Natural killer cell (primary cell): ENCODE measurements at regions not wholly inside any gene's neighbourhood (a gene's known extent, or its start where the extent isn't known, plus 50 kb on each side); places are given as distances from the start of the nearest gene placed in this dataset.

Experiments
- ATAC-seq, 3 donors: fragments of 150-1000 bp in 2 of 3; fragments of 200-7000 bp in 1 of 3; cut with Tn5 transposase; 1 replicate in 1 of 3; 2 replicates in 2 of 3; pipeline ENCODE4 v1.10.0; 2021; ENCODE audit warnings: mild to moderate bottlenecking in 2 of 3, moderate library complexity in 2 of 3
- DNase-seq, 2 donors: peaks; one replicate each; pipeline versions ENCODE4 v3.0.0 to v3.0.0-alpha.2; 2013 to 2021; ENCODE audit warnings: mixed read lengths in 1 of 2
- H3K27ac ChIP-seq: one replicate; pipeline ENCODE4 v1.5.1; 2013; ENCODE audit warnings: mild to moderate bottlenecking, low read length
- H3K27me3 ChIP-seq: one replicate; pipeline ENCODE4 v1.6.1; 2013; ENCODE audit warnings: low read length; ENCODE audit not compliant: control insufficient read depth, insufficient read depth
- H3K36me3 ChIP-seq: one replicate; pipeline ENCODE4 v1.6.1; 2013; ENCODE audit warnings: low read length; ENCODE audit not compliant: control insufficient read depth, insufficient read depth
- H3K4me1 ChIP-seq: one replicate; pipeline ENCODE4 v1.6.1; 2013; ENCODE audit warnings: low read length; ENCODE audit not compliant: control insufficient read depth, insufficient read depth
- H3K4me3 ChIP-seq: one replicate; pipeline ENCODE4 v1.5.1; 2013; ENCODE audit warnings: low read length
- H3K9me3 ChIP-seq: one replicate; pipeline ENCODE4 v1.6.1; 2013; ENCODE audit warnings: low read length; ENCODE audit not compliant: control insufficient read depth, insufficient read depth
- H3K27ac Mint-ChIP-seq, 2 donors: one replicate each; pipeline ENCODE4 v1.8.0; 2022; ENCODE audit warnings: mild to moderate bottlenecking in 2 of 2, mixed read lengths in 2 of 2, moderate library complexity in 1 of 2
- H3K27me3 Mint-ChIP-seq, 2 donors: one replicate each; pipeline ENCODE4 v1.8.0; 2022; ENCODE audit warnings: low read depth in 2 of 2, mixed read lengths in 2 of 2
- H3K36me3 Mint-ChIP-seq: one replicate; pipeline ENCODE4 v1.8.0; 2022; ENCODE audit warnings: mixed read lengths
- H3K4me1 Mint-ChIP-seq, 2 donors: one replicate each; pipeline ENCODE4 v1.8.0; 2022; ENCODE audit warnings: mixed read lengths in 2 of 2
- H3K4me3 Mint-ChIP-seq: one replicate; pipeline ENCODE4 v1.8.0; 2022; ENCODE audit warnings: mild to moderate bottlenecking, moderate library complexity, mixed read lengths
- H3K9me3 Mint-ChIP-seq, 2 donors: one replicate each; pipeline ENCODE4 v1.8.0; 2022; ENCODE audit warnings: mixed read lengths in 2 of 2
- CTCF ChIP-seq: fragments of 200-600 bp; IDR thresholded peaks from one replicate; pipeline ENCODE4 v1.8.0; 2022; ENCODE audit warnings: antibody characterized with exemption
- WGBS: methylation state at CpG from one replicate; pipeline ENCODE4 v1.1.7; 2013; ENCODE audit warnings: missing lambda C conversion rate; ENCODE audit not compliant: insufficient coverage; 5-methylcytosine and 5-hydroxymethylcytosine counted together
- intact Hi-C: fragments of 100-400 bp; cut with micrococcal nuclease; formaldehyde crosslinking; loops from one replicate; pipeline ENCODE4 v1.14.2; 2022

- H3K4me3 ChIP-seq, result no peak overlapping the region
- 32% methylated on average over 3 of the region's 5 CpGs for WGBS
- DNase-seq (no peak), ATAC-seq (no peak)
- no peaks in the 10 kb centered on the region for H3K36me3 Mint-ChIP-seq
- no peak for TF ChIP-seq CTCF
- no peak overlapping the region for H3K27ac ChIP-seq
- H3K36me3 ChIP-seq, result no peaks in the 10 kb centered on the region
- no peaks in the 10 kb centered on the region for H3K9me3 ChIP-seq
- H3K27ac Mint-ChIP-seq, result no peak overlapping the region
- no peaks in the 10 kb centered on the region for H3K4me1 ChIP-seq
- no peaks in the 10 kb centered on the region for H3K4me1 Mint-ChIP-seq
- H3K9me3 Mint-ChIP-seq, result peaks cover 0 to 3% of the 10 kb centered on the region in 2 donors
- H3K27me3 ChIP-seq, result no peaks in the 10 kb centered on the region
- intact Hi-C loops, result no loop called here
- H3K27me3 Mint-ChIP-seq, result no peaks in the 10 kb centered on the region
- no peak overlapping the region for H3K4me3 Mint-ChIP-seq
These were observed 553.7 kb downstream of the PDCD6IP start for GRCh38 chr3:34351882-34352777.

GRCh38 chr3:34352778-34353331, 554.4 kb downstream of the PDCD6IP start:
- Histone ChIP-seq H3K36me3 (no peaks in the 10 kb centered on the region), H3K4me3 (no peak overlapping the region), H3K27ac (no peak overlapping the region), H3K4me1 (no peaks in the 10 kb centered on the region), H3K27me3 (no peaks in the 10 kb centered on the region), H3K9me3 (no peaks in the 10 kb centered on the region)
- no peaks in the 10 kb centered on the region for H3K36me3 Mint-ChIP-seq
- ATAC-seq (no peak), DNase-seq (no peak)
- no peak overlapping the region for H3K27ac Mint-ChIP-seq
- no peak overlapping the region for H3K4me3 Mint-ChIP-seq
- TF ChIP-seq CTCF, result no peak
- H3K9me3 Mint-ChIP-seq, result peaks cover 0 to 3% of the 10 kb centered on the region in 2 donors
- no peaks in the 10 kb centered on the region for H3K4me1 Mint-ChIP-seq
- H3K27me3 Mint-ChIP-seq, result no peaks in the 10 kb centered on the region
- 92% methylated on average over 2 of the region's 2 CpGs for WGBS
- intact Hi-C loops, result no loop called here

- intact Hi-C loops, result no loop called here
- H3K27ac ChIP-seq, result no peak overlapping the region
- Mint-ChIP-seq H3K27me3 (no peaks in the 10 kb centered on the region), H3K27ac (no peak overlapping the region), H3K36me3 (no peaks in the 10 kb centered on the region), H3K4me3 (no peak overlapping the region), H3K4me1 (peaks cover 4% of the 10 kb centered on the region in 2 donors), H3K9me3 (peaks cover 0 to 3% of the 10 kb centered on the region in 2 donors)
- H3K4me3 ChIP-seq, result no peak overlapping the region
- 75% methylated on average over 4 of the region's 4 CpGs for WGBS
- H3K9me3 ChIP-seq, result no peaks in the 10 kb centered on the region
- H3K27me3 ChIP-seq, result no peaks in the 10 kb centered on the region
- DNase-seq, result no peak
- ATAC-seq, result no peak
- TF ChIP-seq CTCF, result no peak
- no peaks in the 10 kb centered on the region for H3K4me1 ChIP-seq
- no peaks in the 10 kb centered on the region for H3K36me3 ChIP-seq
These were observed 559.0 kb downstream of the PDCD6IP start for GRCh38 chr3:34357461-34357860.
